ENCODE measurements at regions not wholly inside any gene's neighbourhood (a gene's known extent, or its start where the extent isn't known, plus 50 kb on each side); places are given as distances from the start of the nearest gene placed in this dataset.

- intact Hi-C loops (cut with micrococcal nuclease), result no loop called here
- no peak for TF ChIP-seq CTCF (IDR thresholded peaks at IDR 0.05; ENCODE audit: unreplicated experiment)
- H3K36me3 Mint-ChIP-seq (ENCODE audit: insufficient read depth, unreplicated experiment), result no peaks in the 10 kb centered on the region
- ChIA-PET CTCF (interaction anchor here (0.6 to 0.9 kb wide), 3 partner anchors 12 to 675 kb away, joined by 3 read pairs; no protein-coding TSS in a partner anchor), POLR2A (no interaction called here)
- H3K9me3 Mint-ChIP-seq (ENCODE audit: unreplicated experiment), result no peaks in the 10 kb centered on the region
- no TSS peak for BruUV-seq (replicated peaks)
- H3K4me1 Mint-ChIP-seq (ENCODE audit: insufficient read depth, unreplicated experiment), result no peaks in the 10 kb centered on the region
- no peak overlapping the region for H3K4me3 Mint-ChIP-seq (ENCODE audit: unreplicated experiment)
- H3K27me3 Mint-ChIP-seq (ENCODE audit: insufficient read depth, unreplicated experiment), result no peaks in the 10 kb centered on the region
- no peak overlapping the region for H3K27ac Mint-ChIP-seq (ENCODE audit: low read depth, unreplicated experiment)
- DNase-seq (ENCODE audit: unreplicated experiment), result peak; percentile 1
Observed at GRCh38 chr11:80383655-80384054, 942.8 kb upstream of the TENM4 start.

- Mint-ChIP-seq H3K36me3 (ENCODE audit: insufficient read depth, unreplicated experiment) (no peaks in the 10 kb centered on the region), H3K4me3 (ENCODE audit: unreplicated experiment) (no peak overlapping the region), H3K4me1 (ENCODE audit: insufficient read depth, unreplicated experiment) (no peaks in the 10 kb centered on the region), H3K27ac (ENCODE audit: low read depth, unreplicated experiment) (no peak overlapping the region), H3K9me3 (ENCODE audit: unreplicated experiment) (no peaks in the 10 kb centered on the region), H3K27me3 (ENCODE audit: insufficient read depth, unreplicated experiment) (no peaks in the 10 kb centered on the region)
- no peak for TF ChIP-seq CTCF (IDR thresholded peaks at IDR 0.05; ENCODE audit: unreplicated experiment)
- intact Hi-C loops (cut with micrococcal nuclease), result no loop called here
- no TSS peak for BruUV-seq (replicated peaks)
- DNase-seq (ENCODE audit: unreplicated experiment), result no peak
- ChIA-PET POLR2A (interaction anchor here (0.7 kb wide), 1 partner anchor 1386 kb away, joined by 3 read pairs; no protein-coding TSS in a partner anchor), CTCF (interaction anchor here (0.6 kb wide), 1 partner anchor 236 kb away, joined by 3 read pairs; no protein-coding TSS in a partner anchor)
Observed at GRCh38 chr11:80379620-80380278, 938.9 kb upstream of the TENM4 start.

GRCh38 chr11:80371931-80372330 lies 931.1 kb upstream of the TENM4 start:
- no peaks in the 10 kb centered on the region for H3K9me3 Mint-ChIP-seq (ENCODE audit: unreplicated experiment)
- no peaks in the 10 kb centered on the region for H3K27me3 Mint-ChIP-seq (ENCODE audit: insufficient read depth, unreplicated experiment)
- CTCF ChIA-PET, result interaction anchor here (0.6 to 1.0 kb wide), 2 partner anchors 12 to 659 kb away, joined by 3 to 4 read pairs; no protein-coding TSS in a partner anchor
- intact Hi-C loops (cut with micrococcal nuclease), result no loop called here
- no peak overlapping the region for H3K27ac Mint-ChIP-seq (ENCODE audit: low read depth, unreplicated experiment)
- H3K4me1 Mint-ChIP-seq (ENCODE audit: insufficient read depth, unreplicated experiment), result no peaks in the 10 kb centered on the region
- no TSS peak for BruUV-seq (replicated peaks)
- no peak overlapping the region for H3K4me3 Mint-ChIP-seq (ENCODE audit: unreplicated experiment)
- TF ChIP-seq CTCF (IDR thresholded peaks at IDR 0.05; ENCODE audit: unreplicated experiment), result no peak
- H3K36me3 Mint-ChIP-seq (ENCODE audit: insufficient read depth, unreplicated experiment), result no peaks in the 10 kb centered on the region
- POLR2A ChIA-PET, result no interaction called here
- DNase-seq (ENCODE audit: unreplicated experiment), result no peak

GRCh38 chr11:80365980-80366379 lies 925.1 kb upstream of the TENM4 start:
- CTCF ChIA-PET, result no interaction called here

More at GRCh38 chr11:80365980-80366379, 925.1 kb upstream of the TENM4 start:
- POLR2A ChIA-PET, result interaction anchor here (1.1 kb wide), 1 partner anchor 50 kb away, joined by 3 read pairs; no protein-coding TSS in a partner anchor
- Mint-ChIP-seq H3K4me3 (ENCODE audit: unreplicated experiment) (no peak overlapping the region), H3K27ac (ENCODE audit: low read depth, unreplicated experiment) (no peak overlapping the region), H3K27me3 (ENCODE audit: insufficient read depth, unreplicated experiment) (no peaks in the 10 kb centered on the region), H3K4me1 (ENCODE audit: insufficient read depth, unreplicated experiment) (no peaks in the 10 kb centered on the region), H3K36me3 (ENCODE audit: insufficient read depth, unreplicated experiment) (no peaks in the 10 kb centered on the region), H3K9me3 (ENCODE audit: unreplicated experiment) (no peaks in the 10 kb centered on the region)
- intact Hi-C loops (cut with micrococcal nuclease), result no loop called here
- no TSS peak for BruUV-seq (replicated peaks)
- DNase-seq (ENCODE audit: unreplicated experiment), result no peak
- no peak for TF ChIP-seq CTCF (IDR thresholded peaks at IDR 0.05; ENCODE audit: unreplicated experiment)

Measured in MCF 10A (cell line).